HCT116 (cell line): ENCODE measurements at regions not wholly inside any gene's neighbourhood (a gene's known extent, or its start where the extent isn't known, plus 50 kb on each side); places are given as distances from the start of the nearest gene placed in this dataset.

ENCODE experiments used
- ATAC-seq: fragments of 200-7000 bp; cut with Tn5 transposase; 2 replicates; pipeline ENCODE4 v1.9.1; 2020; ENCODE audit warnings: mild to moderate bottlenecking, moderate library complexity
- BruUV-seq: library from RNA; stranded (reverse); fragments of 400-500 nt; replicated peaks from 2 replicates; lab custom pipeline; 2021; lab: Mats Ljungman, UMichigan
- CTCF ChIA-PET: fragments of 300-600 bp; sonication (Branson Sonifier 250); formaldehyde crosslinking; loops from one replicate; lab custom pipeline; 2021; ENCODE audit warnings: antibody characterized with exemption; lab: Charles Lee
- POLR2A ChIA-PET: fragments of 300-600, 350-600 bp; sonication (Branson Sonifier 250); formaldehyde crosslinking; loops from one replicate; lab custom pipeline; 2021; ENCODE audit warnings: antibody characterized with exemption; lab: Charles Lee
- RAD21 ChIA-PET, 2 experiments: fragments of 300-600 bp; sonication (Branson Sonifier 250); formaldehyde crosslinking; loops; one replicate each; lab custom pipeline; 2023; ENCODE audit warnings: low total read pairs in 2 of 2; ENCODE audit not compliant: uncharacterized antibody in 2 of 2, unreplicated experiment in 2 of 2, low non-redundant PET in 1 of 2; lab: Charles Lee
- DNase-seq: peaks from one replicate; pipeline ENCODE4 v3.0.0-alpha.2; 2010; ENCODE audit warnings: low read depth, low spot score
- H2AFZ ChIP-seq: fragments of 200-600 bp; shearing (Covaris generic), sonication (generic); 2 replicates; pipeline ENCODE4 v1.6.1; 2017; ENCODE audit warnings: low read depth, mixed run types, mixed read lengths, antibody characterized with exemption, low read length; ENCODE audit not compliant: poor library complexity, severe bottlenecking
- H3K27ac ChIP-seq: 2 replicates; pipeline ENCODE4 v1.5.1; 2012; ENCODE audit warnings: low read depth, low read length
- H3K27me3 ChIP-seq: fragments of 200-600 bp; sonication (generic); 2 replicates; pipeline ENCODE4 v1.6.1; 2016; ENCODE audit warnings: mixed run types, low read length, mixed read lengths; ENCODE audit not compliant: insufficient read depth
- H3K36me3 ChIP-seq, 2 experiments: fragments of 200-500 bp in 1 of 2; fragments of 200-600 bp in 1 of 2; sonication (Bioruptor generic) in 1 of 2; sonication (generic) in 1 of 2; 2 replicates each; pipeline versions ENCODE4 v1.5.1 to v1.6.1; 2014 to 2016; ENCODE audit warnings: low read length in 2 of 2, inconsistent platforms in 1 of 2, mixed read lengths in 1 of 2, mixed run types in 1 of 2; ENCODE audit not compliant: insufficient read depth in 2 of 2, control insufficient read depth in 1 of 2
- H3K4me1 ChIP-seq, 2 experiments: fragments of 200-600 bp in 1 of 2; sonication (generic) in 1 of 2; 2 replicates each; pipeline versions ENCODE4 v1.5.1 to v1.6.1; 2012 to 2017; ENCODE audit warnings: low read length in 2 of 2, inconsistent platforms in 1 of 2, mild to moderate bottlenecking in 1 of 2, mixed read lengths in 1 of 2, mixed run types in 1 of 2, moderate library complexity in 1 of 2; ENCODE audit not compliant: insufficient read depth in 2 of 2, control insufficient read depth in 1 of 2
- H3K4me2 ChIP-seq: fragments of 200-600 bp; sonication (generic); 2 replicates; pipeline ENCODE4 v1.6.1; 2017; ENCODE audit warnings: mixed run types, low read length, mixed read lengths
- H3K4me3 ChIP-seq, 2 experiments: fragments of 200-600 bp in 1 of 2; sonication (generic) in 1 of 2; replicated peaks in 1 of 2; 2 replicates each; pipeline ENCODE4 v1.5.1; 2011 to 2016; ENCODE audit warnings: low read length in 2 of 2, control low read depth in 1 of 2, low read depth in 1 of 2, mild to moderate bottlenecking in 1 of 2, mixed read lengths in 1 of 2, mixed run types in 1 of 2
- H3K79me2 ChIP-seq: fragments of 200-600 bp; sonication (generic); 2 replicates; pipeline ENCODE4 v1.6.1; 2017; ENCODE audit warnings: mild to moderate bottlenecking, mixed run types, low read length, moderate library complexity, mixed read lengths; ENCODE audit not compliant: insufficient read depth
- H3K9ac ChIP-seq: fragments of 200-600 bp; sonication (generic); 2 replicates; pipeline ENCODE4 v1.6.1; 2016; ENCODE audit warnings: low read length, mixed read lengths
- H3K9me2 ChIP-seq: fragments of 200-600 bp; sonication (generic), shearing (Covaris generic); 2 replicates; pipeline ENCODE4 v1.6.1; 2017; ENCODE audit warnings: mixed run types, mild to moderate bottlenecking, moderate library complexity; ENCODE audit not compliant: insufficient read depth
- H3K9me3 ChIP-seq, 2 experiments: fragments of 200-500 bp in 1 of 2; fragments of 200-600 bp in 1 of 2; sonication (Bioruptor generic) in 1 of 2; sonication (generic) in 1 of 2; 2 replicates each; pipeline ENCODE4 v1.6.1; 2014 to 2017; ENCODE audit warnings: low read length in 2 of 2, mixed read lengths in 2 of 2, inconsistent platforms in 1 of 2, low read depth in 1 of 2, mild to moderate bottlenecking in 1 of 2, mixed run types in 1 of 2, moderate library complexity in 1 of 2; ENCODE audit not compliant: control insufficient read depth in 1 of 2, insufficient read depth in 1 of 2
- H4K20me1 ChIP-seq: fragments of 200-600 bp; sonication (generic), shearing (Covaris generic); 2 replicates; pipeline ENCODE4 v1.6.1; 2017; ENCODE audit warnings: mixed run types, mild to moderate bottlenecking, moderate library complexity; ENCODE audit not compliant: insufficient read depth
- ATF3 ChIP-seq: IDR thresholded peaks from 2 replicates; pipeline ENCODE4 v1.6.1; 2012
- CBX3 ChIP-seq: IDR thresholded peaks from 2 replicates; pipeline ENCODE4 v1.6.1; 2012; ENCODE audit warnings: low read depth
- CEBPB ChIP-seq: IDR thresholded peaks from 2 replicates; pipeline ENCODE4 v1.6.1; 2012; ENCODE audit warnings: low read depth
- CTCF ChIP-seq, 3 experiments: fragments of 200-600 bp in 1 of 3; sonication (generic) in 1 of 3; IDR thresholded peaks in 2 of 3; conservative IDR thresholded peaks in 1 of 3; 2 replicates each; pipeline ENCODE4 v1.5.1; 2012 to 2017; ENCODE audit warnings: low read depth in 2 of 3, low read length in 2 of 3, antibody characterized with exemption in 1 of 3, borderline replicate concordance in 1 of 3, control low read depth in 1 of 3, mild to moderate bottlenecking in 1 of 3, mixed read lengths in 1 of 3, mixed run types in 1 of 3, moderate library complexity in 1 of 3; ENCODE audit not compliant: insufficient read depth in 1 of 3
- EGR1 ChIP-seq: IDR thresholded peaks from 2 replicates; pipeline ENCODE4 v1.6.1; 2012; ENCODE audit warnings: low read depth
- ELF1 ChIP-seq: IDR thresholded peaks from 2 replicates; pipeline ENCODE4 v1.6.1; 2012; ENCODE audit warnings: low read depth, borderline replicate concordance
- EZH2 ChIP-seq: fragments of 200-600 bp; sonication (generic); IDR thresholded peaks from 2 replicates; pipeline ENCODE4 v1.6.1; 2017; ENCODE audit warnings: antibody characterized with exemption, mixed run types
- EZH2phosphoT487 ChIP-seq: fragments of 200-600 bp; IDR thresholded peaks from 2 replicates; pipeline ENCODE4 v1.6.1; 2018; ENCODE audit warnings: antibody characterized with exemption, borderline replicate concordance
- FOSL1 ChIP-seq: IDR thresholded peaks from 2 replicates; pipeline ENCODE4 v1.6.1; 2012; ENCODE audit warnings: low read depth
- JUND ChIP-seq: IDR thresholded peaks from 2 replicates; pipeline ENCODE4 v1.6.1; 2012
- MAX ChIP-seq: IDR thresholded peaks from 2 replicates; pipeline ENCODE4 v1.6.1; 2012
- POLR2A ChIP-seq: IDR thresholded peaks from 2 replicates; pipeline ENCODE4 v1.7.0; 2011; ENCODE audit warnings: borderline replicate concordance; ENCODE audit not compliant: insufficient read depth, insufficient read length; ENCODE audit errors: extremely low read depth
- POLR2AphosphoS5 ChIP-seq: IDR thresholded peaks from 2 replicates; pipeline ENCODE4 v1.6.1; 2011; ENCODE audit warnings: mild to moderate bottlenecking, low read depth, low read length, moderate library complexity
- RAD21 ChIP-seq: IDR thresholded peaks from 2 replicates; pipeline ENCODE4 v1.6.1; 2012; ENCODE audit warnings: low read depth, mild to moderate bottlenecking
- REST ChIP-seq: IDR thresholded peaks from 2 replicates; pipeline ENCODE4 v1.6.1; 2012; ENCODE audit warnings: low read depth
- SIN3A ChIP-seq: IDR thresholded peaks from 2 replicates; pipeline ENCODE4 v1.6.1; 2012; ENCODE audit warnings: low read depth
- SRF ChIP-seq: IDR thresholded peaks from 2 replicates; pipeline ENCODE4 v1.6.1; 2012; ENCODE audit warnings: low read depth
- TCF7L2 ChIP-seq: IDR thresholded peaks from 2 replicates; pipeline ENCODE4 v1.7.0; 2011; ENCODE audit warnings: borderline replicate concordance, inconsistent platforms; ENCODE audit not compliant: insufficient read depth, insufficient read length; ENCODE audit errors: extremely low read depth
- YY1 ChIP-seq: IDR thresholded peaks from 2 replicates; pipeline ENCODE4 v1.6.1; 2011; ENCODE audit warnings: low read length, low read depth, moderate library complexity, mild to moderate bottlenecking; ENCODE audit not compliant: insufficient replicate concordance; ENCODE audit errors: extremely low read depth
- ZBTB33 ChIP-seq: IDR thresholded peaks from 2 replicates; pipeline ENCODE4 v1.6.1; 2011; ENCODE audit warnings: mild to moderate bottlenecking, low read length, moderate library complexity; ENCODE audit not compliant: insufficient replicate concordance; ENCODE audit errors: extremely low read depth
- ZFX ChIP-seq: fragments of 450-650 bp; IDR thresholded peaks from 2 replicates; pipeline ENCODE4 v1.6.1; 2017
- intact Hi-C: fragments of 100-400 bp; cut with micrococcal nuclease; formaldehyde crosslinking; loops from 2 replicates; pipeline ENCODE4 v1.10.0; 2022

GRCh38 chr1:226816576-226816975 lies 53.8 kb upstream of the PSEN2 start:
- no peaks in the 10 kb centered on the region for H3K9me2 ChIP-seq
- peak overlapping the region; percentile 74 for H2AFZ ChIP-seq
- H3K9me3 ChIP-seq: no peaks in the 10 kb centered on the region
- BruUV-seq: no TSS peak
- no peaks in the 10 kb centered on the region for H3K36me3 ChIP-seq
- ChIA-PET POLR2A (interaction anchor here (0.6 kb wide), 1 partner anchor 11 kb away, joined by 5 read pairs; no protein-coding TSS in a partner anchor), CTCF (interaction anchor here (1.1 to 1.6 kb wide), 2 partner anchors 11 to 190 kb away, joined by 3 to 5 read pairs; no protein-coding TSS in a partner anchor), RAD21 (no interaction called here)
- no peaks in the 10 kb centered on the region for H3K79me2 ChIP-seq
- H3K4me3 ChIP-seq: 0 out of 4 replicates have a peak overlapping the region, but pooled peaks of 1 of the 2 experiments have one; percentile 1
- peak overlapping the region; percentile 16; the same call in 1 of the 2 replicates for H3K27ac ChIP-seq
- H4K20me1 ChIP-seq: no peaks in the 10 kb centered on the region
- H3K9ac ChIP-seq: peak overlapping the region; percentile 24
- intact Hi-C loops: no loop called here
- ATAC-seq: peak; percentile 42
- peak; percentile 71 for DNase-seq
- H3K4me2 ChIP-seq: peak overlapping the region; percentile 68
- H3K4me1 ChIP-seq: peaks cover 32 to 59% of the 10 kb centered on the region in 2 experiments
- no peaks in the 10 kb centered on the region for H3K27me3 ChIP-seq
- TF ChIP-seq RAD21 (no peak), JUND (peak; percentile 51; the same call in 1 of the 2 replicates), SIN3A (no peak), SRF (no peak), CEBPB (0 out of 2 replicates have a peak, but pooled peaks have one; percentile 35), EZH2phosphoT487 (no peak), MAX (0 out of 2 replicates have a peak, but pooled peaks have one; percentile 6), POLR2AphosphoS5 (no peak), FOSL1 (peak; percentile 51; the same call in 1 of the 2 replicates), YY1 (no peak), ELF1 (no peak), ZFX (no peak), ATF3 (no peak), ZBTB33 (no peak), EGR1 (no peak), TCF7L2 (peak; percentile 74), POLR2A (no peak), REST (no peak), CTCF (IDR thresholded peaks at IDR 0.05 in 2 of 3, conservative IDR thresholded peaks at IDR 0.05 in 1 of 3; ENCODE audit: borderline replicate concordance in 1 of 3, insufficient read depth in 1 of 3, low read depth in 2 of 3, low read length in 2 of 3) (no peak), CBX3 (no peak), EZH2 (no peak)
